Stimulated activated CD8-positive, alpha-beta memory T cell treated with anti-CD3 and anti-CD28 coated beads, Interleukin-15, amount 100 ng/mL, for 24 hours (primary cell): ENCODE measurements at regions not wholly inside any gene's neighbourhood (a gene's known extent, or its start where the extent isn't known, plus 50 kb on each side); places are given as distances from the start of the nearest gene placed in this dataset.
"Not testable (repeated sequence)": the region's sequence is repeated elsewhere in the genome, so short reads cannot be mapped to it uniquely, and the experiment has no call there.

ENCODE experiments used
- DNase-seq: peaks from one replicate; pipeline ENCODE4 v3.0.0-alpha.2; 2020; ENCODE audit warnings: low read depth

DNA sequence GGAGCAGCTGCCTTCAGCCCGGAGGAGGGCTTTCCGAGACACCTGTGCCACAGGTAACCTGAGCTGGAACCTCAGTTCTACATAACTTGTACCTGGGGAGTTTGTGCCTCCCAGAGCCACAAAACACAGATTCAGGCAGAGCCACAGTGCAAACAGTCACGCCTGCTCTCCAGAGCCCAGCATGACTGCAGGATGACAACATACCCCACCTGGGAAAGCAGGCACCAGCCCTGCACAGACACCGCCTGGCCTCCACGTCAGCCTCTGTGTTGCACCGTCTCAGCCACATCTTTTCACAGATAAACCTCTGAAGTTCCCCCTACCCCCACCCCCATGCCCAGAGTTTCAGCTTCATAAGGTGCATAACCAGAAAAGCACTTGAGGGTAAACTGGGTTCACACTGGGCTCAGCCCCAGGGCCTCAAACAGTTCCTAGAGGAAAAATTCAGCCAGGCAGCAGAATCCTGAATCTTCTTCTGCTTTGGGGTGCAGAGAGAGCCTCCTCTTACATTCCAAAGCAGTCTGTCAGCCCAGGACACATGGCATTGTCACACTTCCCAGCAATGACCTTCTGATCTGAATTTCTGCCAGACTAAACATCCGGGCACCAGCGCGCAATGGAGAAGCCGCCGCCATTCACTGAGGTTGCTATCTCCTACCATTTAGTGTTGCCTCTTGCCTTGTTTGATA is 229.5 kb downstream of the TOMM20 start:
- DNase-seq = no peak

DNA sequence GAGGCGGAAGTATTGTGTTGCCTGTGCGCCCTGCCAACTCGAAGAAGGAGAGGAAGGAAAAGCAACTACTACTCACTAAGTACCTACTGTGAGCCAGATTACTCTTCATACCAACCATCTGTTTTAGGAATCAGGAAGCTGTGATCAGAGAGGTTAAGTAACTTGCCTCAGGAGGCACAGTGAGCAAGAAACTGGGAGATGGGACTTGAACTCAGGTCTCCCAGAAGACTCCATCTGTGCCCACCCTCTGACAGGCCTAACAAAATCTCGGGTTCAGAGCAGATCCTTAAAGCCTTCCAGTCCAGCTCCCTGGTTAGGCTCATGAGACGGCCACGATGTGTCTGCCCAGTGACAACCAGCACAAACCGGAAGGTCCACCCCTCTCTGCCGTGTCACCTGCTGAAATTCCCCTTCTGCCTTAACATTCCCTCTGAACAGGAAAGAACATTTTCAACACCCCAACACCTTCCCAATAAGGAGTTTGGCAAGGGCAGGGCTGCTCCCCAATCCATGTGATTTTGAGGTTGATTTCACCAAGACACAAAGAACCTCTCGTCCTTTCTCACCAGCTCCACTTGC is 230.1 kb downstream of the TOMM20 start:
- DNase-seq = no peak

DNA sequence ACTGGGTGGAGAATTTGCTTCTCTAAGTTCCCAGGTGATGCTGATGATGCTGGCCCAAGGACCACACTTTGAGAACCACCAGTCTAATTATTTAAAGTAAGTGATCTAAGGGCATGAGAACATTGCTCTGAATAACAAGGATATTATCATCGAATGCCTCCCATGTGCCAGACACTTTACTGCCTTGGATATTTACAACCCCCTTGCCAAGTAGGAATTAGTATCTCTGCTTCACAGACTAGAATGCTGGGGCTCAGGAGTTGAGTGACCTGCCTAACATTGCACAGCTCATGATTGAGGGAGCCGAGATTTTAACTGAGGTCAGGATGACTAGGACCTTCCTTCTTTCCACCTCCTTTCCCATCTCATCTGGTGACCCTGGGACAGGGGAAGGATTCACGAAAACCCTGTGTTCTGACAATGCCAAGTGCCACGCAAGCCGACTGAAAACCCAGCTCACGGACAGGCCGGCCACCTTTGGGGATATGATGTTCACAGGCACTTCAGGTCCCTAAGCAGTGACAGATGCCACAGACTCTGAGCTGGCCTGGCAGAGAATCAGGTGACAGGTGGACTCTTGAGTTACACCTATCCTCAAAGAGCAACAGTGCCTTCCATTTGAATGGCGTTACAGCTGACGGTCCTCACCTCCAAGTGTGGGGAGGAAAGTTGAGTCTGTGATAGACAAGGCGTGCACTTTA is 230.7 kb downstream of the TOMM20 start:
- no peak for DNase-seq

DNA sequence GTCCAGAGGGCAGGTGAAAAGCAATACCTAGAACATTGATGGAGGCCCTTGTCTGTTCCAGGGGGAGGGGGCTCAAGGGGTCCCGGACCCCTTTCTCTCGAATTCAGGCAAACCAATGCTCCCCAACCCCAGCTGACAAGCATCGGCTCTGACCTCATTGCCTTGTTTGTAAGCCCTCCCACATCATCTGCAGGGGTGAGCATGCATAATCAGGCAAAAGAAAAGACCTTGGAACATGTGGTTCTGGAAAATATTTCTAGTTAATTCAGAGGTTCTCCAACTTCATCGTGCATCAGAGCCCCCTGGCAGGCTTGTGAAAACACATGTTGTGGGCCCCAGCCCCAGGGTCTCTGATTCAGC is 231.3 kb downstream of the TOMM20 start:
- DNase-seq = no peak

GRCh38 chr1:234896477-234897389 is 231.9 kb downstream of the TOMM20 start:
- no peak for DNase-seq

DNA sequence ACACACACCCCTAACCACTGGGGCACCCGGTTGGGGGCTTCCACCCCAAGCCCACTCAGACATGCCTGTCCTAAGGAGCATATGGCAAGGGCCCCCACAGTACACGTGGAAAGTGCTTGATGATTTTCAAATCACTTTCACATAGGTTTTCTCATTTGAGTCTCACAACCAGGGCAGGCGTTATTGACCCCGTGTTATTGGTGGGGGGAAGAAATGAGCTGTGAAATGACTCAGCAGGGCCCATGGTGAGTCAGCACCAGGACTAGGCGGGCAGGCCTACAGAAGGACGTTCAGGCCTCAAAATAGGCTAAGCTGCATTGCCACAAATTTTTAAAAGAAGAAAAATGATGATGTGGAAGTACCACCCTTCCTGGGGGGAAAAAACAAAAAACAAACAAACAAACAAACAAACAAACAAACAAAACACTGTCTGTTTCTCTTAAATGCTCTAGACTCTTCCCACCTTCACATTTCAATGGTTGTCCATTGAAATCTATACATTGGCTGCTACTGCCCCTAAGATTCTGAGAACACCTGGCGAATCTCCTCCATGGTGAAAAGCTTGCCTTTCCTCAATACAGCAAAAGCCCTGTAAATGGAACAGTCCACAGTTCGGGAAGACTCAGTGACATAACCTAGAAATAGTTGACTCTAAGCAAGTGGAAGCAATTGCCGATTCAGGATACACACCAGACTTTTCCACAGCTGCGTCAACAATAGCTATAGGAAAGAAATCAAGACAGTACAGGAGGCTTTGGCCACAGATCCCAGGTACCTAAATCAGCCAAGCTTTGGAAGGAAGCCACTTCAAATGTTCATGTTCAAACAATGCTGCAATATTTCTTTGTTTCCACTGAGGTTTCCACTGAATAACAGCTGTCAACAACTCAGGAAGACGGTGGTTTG is 234.7 kb downstream of the TOMM20 start:
- no peak for DNase-seq

- no peak for DNase-seq
These were observed 235.3 kb downstream of the TOMM20 start for GRCh38 chr1:234893359-234893724.

DNA sequence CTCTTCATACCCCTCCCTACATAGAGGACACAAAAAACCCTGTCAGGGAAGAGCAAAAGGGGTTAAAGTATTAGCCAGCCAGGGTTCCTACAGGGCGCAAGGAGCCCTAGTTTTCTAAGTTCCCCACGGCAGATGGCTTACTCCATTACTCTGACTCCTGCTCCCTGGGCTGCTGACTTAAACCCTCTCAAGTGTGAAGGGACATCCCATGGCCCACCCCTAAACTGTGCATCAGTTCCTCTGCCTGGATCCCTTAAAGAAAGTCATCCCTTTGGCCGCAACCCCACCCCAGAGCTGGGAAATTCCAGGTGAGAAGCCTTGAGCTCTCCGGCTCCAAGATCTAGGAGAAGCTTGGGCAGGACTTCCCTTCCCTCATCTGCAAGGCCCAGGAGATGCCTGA is 236.0 kb downstream of the TOMM20 start:
- no peak for DNase-seq

- DNase-seq = no peak
These were observed 237.2 kb downstream of the TOMM20 start for GRCh38 chr1:234891427-234891826.

- no peak for DNase-seq
These were observed 239.0 kb downstream of the TOMM20 start for GRCh38 chr1:234889643-234890042.

GRCh38 chr1:234888247-234888646 is 240.4 kb downstream of the TOMM20 start:
- DNase-seq = not testable (repeated sequence)

GRCh38 chr1:234887016-234887900 is 241.4 kb downstream of the TOMM20 start:
- no peak for DNase-seq

DNA sequence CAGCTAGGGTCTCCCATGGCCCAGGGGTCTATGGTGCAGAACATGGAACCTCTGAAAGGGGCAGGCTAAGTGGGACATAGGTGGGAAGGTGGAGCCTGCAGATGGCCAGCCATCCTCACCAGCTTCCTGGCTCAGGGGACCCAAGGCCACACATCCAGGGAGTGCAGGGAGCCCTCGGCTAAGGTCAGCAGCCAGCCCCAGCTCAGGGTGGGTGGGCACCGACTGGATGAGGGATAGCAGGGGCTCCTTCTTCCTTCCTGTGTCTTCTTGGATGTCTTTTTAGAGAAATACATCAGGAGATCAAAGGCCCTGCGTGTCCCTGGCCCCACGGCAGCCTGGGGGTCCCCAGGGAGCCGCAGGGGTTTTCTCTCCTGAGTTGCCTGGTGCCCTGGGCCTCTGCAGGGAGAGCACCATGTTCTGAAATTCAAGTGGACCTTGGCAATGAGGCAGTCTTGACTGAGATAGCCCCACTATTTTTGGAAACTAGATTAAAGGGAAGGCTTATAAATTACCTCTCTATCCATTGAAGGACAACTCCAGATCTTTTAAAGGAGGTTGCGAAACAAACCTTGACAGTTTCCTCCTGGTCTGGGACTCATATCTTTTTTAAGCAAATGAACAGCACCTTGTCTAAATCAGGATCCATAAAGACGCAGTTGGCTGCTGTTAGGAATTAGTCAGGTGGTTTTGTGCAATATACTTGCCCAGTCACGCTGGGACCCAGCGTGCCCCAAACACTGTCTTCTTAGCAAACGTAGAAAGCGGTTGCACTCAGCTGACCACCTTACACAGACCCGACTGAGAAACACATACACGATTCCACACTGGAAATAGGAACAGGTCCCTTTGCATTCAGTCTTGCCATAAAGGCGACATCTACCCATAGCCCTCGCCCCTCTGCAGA is 242.3 kb downstream of the TOMM20 start:
- no peak for DNase-seq

- DNase-seq = no peak
These were observed 243.0 kb downstream of the TOMM20 start for GRCh38 chr1:234885601-234886000.

- no peak for DNase-seq
These were observed 243.9 kb downstream of the TOMM20 start for GRCh38 chr1:234884701-234885100.

DNA sequence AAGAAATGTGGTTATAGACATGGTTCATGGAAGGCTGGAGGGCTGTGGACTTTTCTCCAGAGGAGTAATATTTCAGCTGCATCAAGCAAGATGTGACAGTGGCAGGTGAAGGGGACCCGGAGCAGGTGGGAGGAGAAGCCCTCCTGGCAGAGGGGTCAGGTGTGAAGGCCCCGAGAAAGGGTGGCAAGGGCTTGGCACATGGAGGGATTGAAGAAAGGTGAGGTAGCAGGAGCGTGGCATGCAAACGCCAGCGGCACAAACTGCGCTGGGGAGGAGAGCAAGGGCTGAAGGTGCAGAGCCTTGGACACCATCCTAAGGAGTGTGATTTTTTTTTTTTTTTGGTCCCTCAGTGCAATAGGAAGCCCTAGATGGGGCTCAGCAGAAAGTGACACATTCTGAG is 244.6 kb downstream of the TOMM20 start:
- DNase-seq = no peak

DNA sequence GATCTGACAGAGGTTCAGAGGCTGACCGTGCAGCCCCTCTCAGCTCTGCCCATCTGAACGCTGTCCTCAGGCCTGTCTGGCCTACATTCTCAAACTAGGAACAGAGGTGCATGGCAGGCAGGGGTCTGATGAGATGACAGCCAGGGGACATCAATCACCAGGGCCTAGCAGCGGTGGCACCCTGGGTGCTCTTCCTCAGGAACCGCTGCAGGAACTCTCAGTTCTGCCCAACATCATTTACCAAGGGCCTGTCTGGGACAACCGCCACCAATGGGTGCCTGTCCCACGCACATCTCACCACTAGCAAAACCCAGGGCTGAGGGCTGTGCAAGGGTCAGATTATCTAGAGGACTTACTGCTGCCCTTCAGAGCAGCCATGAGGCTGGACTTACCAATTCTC is 245.7 kb downstream of the TOMM20 start:
- no peak for DNase-seq

DNA sequence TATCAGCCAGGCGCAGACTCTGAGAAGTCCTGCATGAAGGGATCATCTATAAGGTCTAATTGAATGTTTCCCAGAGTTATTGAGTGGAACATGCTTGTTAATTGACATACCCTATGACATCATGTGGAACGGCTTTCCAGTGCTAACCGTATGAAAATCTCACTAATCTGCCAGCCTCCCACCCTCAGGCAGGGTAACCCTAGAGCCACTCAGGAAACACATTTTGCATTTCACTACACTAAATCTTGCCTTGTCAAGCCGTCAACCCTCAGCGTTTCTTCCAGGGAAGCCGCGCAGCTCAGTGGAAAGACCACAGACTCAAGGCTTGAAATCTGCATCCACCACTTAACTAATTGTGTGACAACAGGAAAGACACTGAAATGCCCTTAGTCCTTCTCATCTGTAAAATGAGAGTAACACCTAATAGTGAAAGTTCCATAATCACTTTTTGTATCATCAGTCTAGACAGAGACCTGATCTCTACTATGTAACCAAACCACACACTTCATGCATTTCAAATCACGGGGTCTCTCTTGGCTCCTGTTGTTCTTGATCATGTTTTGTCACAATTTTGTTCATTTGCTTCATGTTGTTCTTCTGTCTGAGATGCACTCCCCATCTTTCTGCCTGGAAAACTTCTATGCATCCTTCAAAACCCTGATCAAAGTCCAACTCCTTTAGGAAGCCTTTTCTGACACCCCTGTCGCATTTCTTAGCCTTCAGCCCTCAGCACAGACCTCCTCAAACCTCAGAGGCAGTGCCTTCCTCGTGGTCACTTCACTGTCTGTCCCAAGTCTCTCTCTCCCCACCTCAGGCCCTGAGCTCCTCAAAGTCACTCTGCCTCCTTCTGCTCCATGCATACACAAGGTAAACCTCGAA is 246.5 kb downstream of the TOMM20 start:
- DNase-seq = no peak
